Hepatocyte (in vitro differentiated cells): ENCODE measurements at regions not wholly inside any gene's neighbourhood (a gene's known extent, or its start where the extent isn't known, plus 50 kb on each side); places are given as distances from the start of the nearest gene placed in this dataset.

Experiments used
- DNase-seq: peaks from one replicate; pipeline ENCODE4 v3.0.0-alpha.2; 2016; ENCODE audit warnings: low spot score
- H2AFZ ChIP-seq: fragments of 200-600 bp; sonication (generic); 2 replicates; pipeline ENCODE4 v1.6.0; 2016; ENCODE audit warnings: antibody characterized with exemption, mild to moderate bottlenecking
- H3K27ac ChIP-seq: fragments of 200-600 bp; sonication (generic); 2 replicates; pipeline ENCODE4 v1.5.1; 2016; ENCODE audit warnings: mild to moderate bottlenecking
- H3K27me3 ChIP-seq: fragments of 200-600 bp; sonication (generic); 2 replicates; pipeline ENCODE4 v1.6.1; 2016
- H3K36me3 ChIP-seq: fragments of 200-600 bp; sonication (generic); replicated peaks from 2 replicates; pipeline ENCODE4 v1.5.1; 2016; ENCODE audit warnings: low read depth; ENCODE audit not compliant: insufficient read depth
- H3K4me1 ChIP-seq: fragments of 200-600 bp; sonication (generic); 2 replicates; pipeline ENCODE4 v1.5.1; 2016; ENCODE audit warnings: mild to moderate bottlenecking, moderate library complexity; ENCODE audit not compliant: insufficient read depth
- H3K4me2 ChIP-seq: fragments of 200-600 bp; sonication (generic); 2 replicates; pipeline ENCODE4 v1.6.0; 2016
- H3K4me3 ChIP-seq: fragments of 200-600 bp; sonication (generic); 2 replicates; pipeline ENCODE4 v1.5.1; 2016; ENCODE audit warnings: mild to moderate bottlenecking
- H3K79me2 ChIP-seq: fragments of 200-600 bp; sonication (generic); 2 replicates; pipeline ENCODE4 v1.6.0; 2017; ENCODE audit warnings: mild to moderate bottlenecking
- H3K9me2 ChIP-seq: fragments of 200-600 bp; sonication (generic); replicated peaks from 2 replicates; pipeline ENCODE4 v1.6.0; 2017; ENCODE audit warnings: mild to moderate bottlenecking; ENCODE audit not compliant: insufficient read depth
- H3K9me3 ChIP-seq: fragments of 200-600 bp; sonication (generic); 2 replicates; pipeline ENCODE4 v1.5.1; 2016; ENCODE audit warnings: low read depth, mild to moderate bottlenecking
- H4K20me1 ChIP-seq: fragments of 200-600 bp; sonication (generic); 2 replicates; pipeline ENCODE4 v1.6.0; 2016; ENCODE audit warnings: mild to moderate bottlenecking; ENCODE audit not compliant: insufficient read depth, poor library complexity, severe bottlenecking
- CTCF ChIP-seq: fragments of 200-600 bp; sonication (generic); IDR thresholded peaks from 2 replicates; pipeline ENCODE4 v1.5.1; 2016; ENCODE audit warnings: antibody characterized with exemption, mild to moderate bottlenecking; ENCODE audit not compliant: poor library complexity
- EZH2 ChIP-seq: fragments of 200-600 bp; sonication (generic); IDR thresholded peaks from 2 replicates; pipeline ENCODE4 v1.6.1; 2016; ENCODE audit warnings: antibody characterized with exemption, mild to moderate bottlenecking, borderline replicate concordance
- EZH2phosphoT487 ChIP-seq: fragments of 200-600 bp; sonication (generic); IDR thresholded peaks from one replicate; pipeline ENCODE4 v1.6.1; 2018; ENCODE audit warnings: antibody characterized with exemption, mild to moderate bottlenecking, low read depth, moderate library complexity; ENCODE audit not compliant: unreplicated experiment, severe bottlenecking
- WGBS: methylation state at CpG from one replicate; pipeline ENCODE4 v1.1.6; 2016; ENCODE audit warnings: low lambda C conversion rate; ENCODE audit errors: missing lambda C conversion rate; 5-methylcytosine and 5-hydroxymethylcytosine counted together

GRCh38 chr11:92410526-92410925 lies 185.9 kb downstream of the FAT3 start:
- 100% methylated on average over 1 of the region's 1 CpG for WGBS
- Histone ChIP-seq H3K27ac (no peak overlapping the region), H2AFZ (no peak overlapping the region), H3K27me3 (no peaks in the 10 kb centered on the region), H3K9me3 (no peaks in the 10 kb centered on the region), H3K79me2 (no peaks in the 10 kb centered on the region), H3K4me1 (no peaks in the 10 kb centered on the region), H4K20me1 (peaks cover 4% of the 10 kb centered on the region), H3K9me2 (no peaks in the 10 kb centered on the region), H3K4me3 (no peak overlapping the region), H3K4me2 (no peak overlapping the region), H3K36me3 (no peaks in the 10 kb centered on the region)
- DNase-seq, result no peak
- no peak for TF ChIP-seq EZH2phosphoT487
- no peak for TF ChIP-seq CTCF
- TF ChIP-seq EZH2, result no peak

DNA sequence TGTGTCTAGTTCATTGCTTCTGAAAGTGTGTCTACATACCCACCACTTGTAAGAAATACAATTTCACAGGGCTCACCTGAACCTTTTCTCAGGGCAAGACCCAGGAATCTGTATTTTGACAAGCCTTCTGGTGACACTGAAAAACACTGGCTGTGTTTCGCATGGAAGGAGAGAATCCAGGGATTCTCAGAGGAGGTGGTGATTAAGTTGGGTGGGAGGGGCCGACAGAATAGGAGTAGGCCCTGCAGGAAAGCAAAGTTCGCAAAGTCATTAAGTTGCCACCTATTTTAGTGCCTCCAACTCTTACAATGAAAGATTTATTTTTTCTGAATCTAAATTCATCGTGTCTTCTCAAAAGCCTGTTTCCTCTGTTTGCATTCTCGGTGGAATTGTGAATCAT lies 186.8 kb downstream of the FAT3 start:
- H2AFZ ChIP-seq, result no peak overlapping the region
- no peak for TF ChIP-seq CTCF
- no peak for TF ChIP-seq EZH2phosphoT487
- TF ChIP-seq EZH2, result no peak
- no peaks in the 10 kb centered on the region for H3K9me3 ChIP-seq
- no peak for DNase-seq
- WGBS, result 80% methylated on average over 5 of the region's 5 CpGs
- no peak overlapping the region for H3K4me2 ChIP-seq
- H4K20me1 ChIP-seq, result peaks cover 4% of the 10 kb centered on the region
- no peaks in the 10 kb centered on the region for H3K9me2 ChIP-seq
- no peaks in the 10 kb centered on the region for H3K36me3 ChIP-seq
- H3K27ac ChIP-seq, result no peak overlapping the region
- H3K27me3 ChIP-seq, result no peaks in the 10 kb centered on the region
- no peaks in the 10 kb centered on the region for H3K79me2 ChIP-seq
- H3K4me3 ChIP-seq, result no peak overlapping the region
- no peaks in the 10 kb centered on the region for H3K4me1 ChIP-seq

DNA sequence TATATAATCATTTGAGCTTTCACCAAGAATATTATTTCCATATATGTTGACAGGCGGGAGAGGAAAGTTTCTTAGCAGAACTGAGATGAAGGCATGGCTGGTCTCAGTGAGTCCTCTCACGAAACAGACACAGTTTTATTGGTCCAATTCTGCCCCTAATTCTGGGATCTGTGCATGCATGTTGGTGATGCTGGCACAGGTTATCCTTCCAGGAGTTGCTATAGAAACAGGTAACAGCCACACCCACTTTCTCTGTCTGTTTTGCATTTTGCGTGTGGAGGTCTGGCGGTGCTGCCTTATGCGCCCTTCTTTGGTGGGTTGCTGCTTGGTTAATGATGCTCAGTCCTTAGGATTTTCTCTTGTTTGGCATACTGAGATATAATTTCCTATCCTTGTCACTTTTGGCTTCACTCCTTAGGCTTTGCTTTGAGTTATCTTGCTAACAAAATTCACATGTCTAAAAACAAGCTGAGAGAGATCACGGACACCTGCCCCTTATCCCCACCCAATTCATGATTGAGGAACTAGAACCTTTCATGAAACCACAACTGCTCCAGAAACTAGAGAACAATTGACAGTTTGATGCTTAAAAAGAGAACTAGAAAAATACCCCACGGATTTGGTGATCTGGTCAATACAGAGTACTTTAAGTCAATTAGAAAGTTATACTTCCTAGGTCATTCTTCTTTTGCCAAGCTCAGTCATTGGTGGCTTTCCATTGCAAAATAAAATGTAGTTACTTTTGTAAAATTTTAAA lies 189.3 kb downstream of the FAT3 start:
- WGBS, result 91% methylated on average over 7 of the region's 7 CpGs
- DNase-seq, result no peak
- H3K9me3 ChIP-seq, result no peaks in the 10 kb centered on the region
- no peaks in the 10 kb centered on the region for H3K36me3 ChIP-seq
- peaks cover 3% of the 10 kb centered on the region for H4K20me1 ChIP-seq
- H3K27ac ChIP-seq, result no peak overlapping the region
- H3K79me2 ChIP-seq, result no peaks in the 10 kb centered on the region
- no peak overlapping the region for H3K4me2 ChIP-seq
- no peaks in the 10 kb centered on the region for H3K9me2 ChIP-seq
- no peak overlapping the region for H3K4me3 ChIP-seq
- H2AFZ ChIP-seq, result no peak overlapping the region
- no peaks in the 10 kb centered on the region for H3K27me3 ChIP-seq
- no peaks in the 10 kb centered on the region for H3K4me1 ChIP-seq
- TF ChIP-seq EZH2 (no peak), EZH2phosphoT487 (no peak), CTCF (no peak)
